ENCODE measurements at regions not wholly inside any gene's neighbourhood (a gene's known extent, or its start where the extent isn't known, plus 50 kb on each side); places are given as distances from the start of the nearest gene placed in this dataset.

DNA sequence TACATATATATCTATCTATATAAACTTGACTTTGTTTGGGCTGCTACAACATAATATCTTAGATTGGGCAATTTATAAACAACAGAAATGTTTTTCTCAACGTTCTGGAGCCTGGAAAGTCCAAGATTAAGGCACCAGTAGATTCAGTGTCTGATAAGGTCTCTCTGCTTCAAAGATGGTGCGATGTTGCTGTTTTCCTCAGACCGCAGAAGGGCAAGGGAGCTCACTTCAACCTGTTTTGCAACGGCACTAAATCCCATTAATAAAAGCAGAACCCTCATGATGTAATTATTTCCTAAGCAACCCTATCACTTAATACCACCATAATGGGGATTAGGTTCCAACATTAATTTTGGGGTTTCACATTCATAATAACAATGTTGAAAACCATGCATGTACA is 1134.8 kb downstream of the NSUN3 start:
- in situ Hi-C loops (cut with HindIII; ENCODE audit: low sequenced_read_pairs): no loop called here
- no peak for TF ChIP-seq CTCF (IDR thresholded peaks at IDR 0.05; ENCODE audit: low read depth, low read length, missing control alignments)
- DNase-seq (ENCODE audit: low read depth): no peak
- H3K4me3 ChIP-seq (ENCODE audit: low read depth, low read length): no peak overlapping the region

DNA sequence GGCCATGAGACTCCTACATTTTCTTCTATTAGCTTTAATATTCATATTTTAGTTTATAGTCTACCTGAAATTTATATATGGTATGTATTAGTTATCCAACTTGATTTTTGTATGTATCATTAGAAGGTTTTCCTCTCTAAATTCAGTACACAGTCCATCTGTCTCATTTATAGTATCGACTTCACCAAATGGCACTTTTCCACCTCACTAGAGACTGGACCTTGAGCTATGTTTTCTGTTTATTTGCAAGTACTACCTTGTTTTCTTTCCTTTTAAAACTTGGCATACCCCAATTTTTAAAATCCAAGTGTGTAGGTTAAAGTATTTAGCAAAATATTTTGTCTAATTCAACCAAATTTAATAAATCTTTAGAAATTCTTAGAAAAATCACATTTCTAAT is 1137.5 kb downstream of the NSUN3 start:
- no peak for DNase-seq (ENCODE audit: low read depth)
- in situ Hi-C loops (cut with HindIII; ENCODE audit: low sequenced_read_pairs): no loop called here
- no peak overlapping the region for H3K4me3 ChIP-seq (ENCODE audit: low read depth, low read length)
- TF ChIP-seq CTCF (IDR thresholded peaks at IDR 0.05; ENCODE audit: low read depth, low read length, missing control alignments): no peak

GRCh38 chr3:95210878-95211277 is 1148.0 kb downstream of the NSUN3 start:
- no peak overlapping the region for H3K4me3 ChIP-seq (ENCODE audit: low read depth, low read length)
- DNase-seq (ENCODE audit: low read depth): no peak
- TF ChIP-seq CTCF (IDR thresholded peaks at IDR 0.05; ENCODE audit: low read depth, low read length, missing control alignments): no peak
- in situ Hi-C loops (cut with HindIII; ENCODE audit: low sequenced_read_pairs): no loop called here

- no peak overlapping the region for H3K4me3 ChIP-seq (ENCODE audit: low read depth, low read length)
- DNase-seq (ENCODE audit: low read depth): no peak
- in situ Hi-C loops (cut with HindIII; ENCODE audit: low sequenced_read_pairs): no loop called here
- no peak for TF ChIP-seq CTCF (IDR thresholded peaks at IDR 0.05; ENCODE audit: low read depth, low read length, missing control alignments)
These were observed 1149.3 kb downstream of the NSUN3 start for GRCh38 chr3:95212117-95212516.

GRCh38 chr3:95215437-95215957 is 1152.6 kb downstream of the NSUN3 start:
- DNase-seq (ENCODE audit: low read depth): no peak
- in situ Hi-C loops (cut with HindIII; ENCODE audit: low sequenced_read_pairs): no loop called here
- no peak overlapping the region for H3K4me3 ChIP-seq (ENCODE audit: low read depth, low read length)
- no peak for TF ChIP-seq CTCF (IDR thresholded peaks at IDR 0.05; ENCODE audit: low read depth, low read length, missing control alignments)

- in situ Hi-C loops (cut with HindIII; ENCODE audit: low sequenced_read_pairs): no loop called here
- DNase-seq (ENCODE audit: low read depth): no peak
- TF ChIP-seq CTCF (IDR thresholded peaks at IDR 0.05; ENCODE audit: low read depth, low read length, missing control alignments): no peak
- H3K4me3 ChIP-seq (ENCODE audit: low read depth, low read length): no peak overlapping the region
These were observed 1154.8 kb downstream of the NSUN3 start for GRCh38 chr3:95217661-95218060.

- no peak for DNase-seq (ENCODE audit: low read depth)
- H3K4me3 ChIP-seq (ENCODE audit: low read depth, low read length): no peak overlapping the region
- TF ChIP-seq CTCF (IDR thresholded peaks at IDR 0.05; ENCODE audit: low read depth, low read length, missing control alignments): no peak
- in situ Hi-C loops (cut with HindIII; ENCODE audit: low sequenced_read_pairs): no loop called here
These were observed 1155.6 kb downstream of the NSUN3 start for GRCh38 chr3:95218484-95218883.

All from astrocyte of the cerebellum (primary cell).